ENCODE measurements at regions not wholly inside any gene's neighbourhood (a gene's known extent, or its start where the extent isn't known, plus 50 kb on each side); places are given as distances from the start of the nearest gene placed in this dataset.

- peaks cover 23% of the 10 kb centered on the region for H3K4me1 Mint-ChIP-seq
- no peak overlapping the region for H3K4me2 ChIP-seq (replicated peaks; ENCODE audit: extremely low read depth, low read length, poor library complexity, severe bottlenecking)
- H3K27ac Mint-ChIP-seq, result no peak overlapping the region
- H2AFZ ChIP-seq (ENCODE audit: insufficient read depth, low read depth, low read length, poor library complexity, severe bottlenecking), result no peak overlapping the region
- no peaks in the 10 kb centered on the region for H3K27me3 ChIP-seq (ENCODE audit: control insufficient read depth in 2 of 2, insufficient read depth in 2 of 2, low read length in 2 of 2)
- no peaks in the 10 kb centered on the region for H4K20me1 ChIP-seq (ENCODE audit: insufficient read depth, low read length)
- no peak overlapping the region for H3K4me3 Mint-ChIP-seq
- no peak for DNase-seq
- H3K9ac ChIP-seq (ENCODE audit: insufficient read depth, low read length, poor library complexity, severe bottlenecking), result no peak overlapping the region
- 100% methylated on average over 3 of the region's 4 CpGs for WGBS (ENCODE audit: insufficient coverage)
- H3K36me3 Mint-ChIP-seq, result no peaks in the 10 kb centered on the region
- H3K79me2 ChIP-seq (ENCODE audit: insufficient read depth, low read length), result no peaks in the 10 kb centered on the region
- no peaks in the 10 kb centered on the region for H3K36me3 ChIP-seq (replicated peaks in 1 of 2; ENCODE audit: control insufficient read depth in 1 of 2, insufficient read depth in 2 of 2, low read length in 2 of 2)
- no peaks in the 10 kb centered on the region for H3K9me3 ChIP-seq (replicated peaks in 1 of 2; ENCODE audit: control insufficient read depth in 1 of 2, insufficient read depth in 1 of 2, low read length in 2 of 2)
- intact Hi-C loops (cut with micrococcal nuclease), result no loop called here
- H3K27ac ChIP-seq (ENCODE audit: low read depth in 1 of 2, low read length in 2 of 2), result no peak overlapping the region
- H3K27me3 Mint-ChIP-seq (ENCODE audit: low read depth in 3 of 3), result no peaks in the 10 kb centered on the region
- H3K4me3 ChIP-seq (replicated peaks in 1 of 3; ENCODE audit: low read depth in 2 of 3, low read length in 3 of 3), result no peak overlapping the region
- H3K4me1 ChIP-seq (ENCODE audit: control insufficient read depth in 1 of 2, insufficient read depth in 2 of 2, low read length in 2 of 2), result peaks cover 4 to 24% of the 10 kb centered on the region in 2 donors
- no peak for TF ChIP-seq CTCF (IDR thresholded peaks at IDR 0.05)
- no peaks in the 10 kb centered on the region for H3K9me3 Mint-ChIP-seq
These were observed 191.3 kb upstream of the RASA1 start for GRCh38 chr5:87076411-87076810.

- Mint-ChIP-seq H3K27ac (no peak overlapping the region), H3K36me3 (no peaks in the 10 kb centered on the region), H3K4me3 (no peak overlapping the region), H3K4me1 (peaks cover 29% of the 10 kb centered on the region), H3K27me3 (ENCODE audit: low read depth in 3 of 3) (no peaks in the 10 kb centered on the region), H3K9me3 (no peaks in the 10 kb centered on the region)
- Histone ChIP-seq H3K9me3 (replicated peaks in 1 of 2; ENCODE audit: control insufficient read depth in 1 of 2, insufficient read depth in 1 of 2, low read length in 2 of 2) (no peaks in the 10 kb centered on the region), H3K4me1 (ENCODE audit: control insufficient read depth in 1 of 2, insufficient read depth in 2 of 2, low read length in 2 of 2) (peaks cover 9 to 29% of the 10 kb centered on the region in 2 donors), H3K79me2 (ENCODE audit: insufficient read depth, low read length) (no peaks in the 10 kb centered on the region), H3K27me3 (ENCODE audit: control insufficient read depth in 2 of 2, insufficient read depth in 2 of 2, low read length in 2 of 2) (no peaks in the 10 kb centered on the region), H3K27ac (ENCODE audit: low read depth in 1 of 2, low read length in 2 of 2) (no peak overlapping the region), H3K36me3 (replicated peaks in 1 of 2; ENCODE audit: control insufficient read depth in 1 of 2, insufficient read depth in 2 of 2, low read length in 2 of 2) (no peaks in the 10 kb centered on the region), H2AFZ (ENCODE audit: insufficient read depth, low read depth, low read length, poor library complexity, severe bottlenecking) (no peak overlapping the region), H4K20me1 (ENCODE audit: insufficient read depth, low read length) (no peaks in the 10 kb centered on the region), H3K4me2 (replicated peaks; ENCODE audit: extremely low read depth, low read length, poor library complexity, severe bottlenecking) (no peak overlapping the region), H3K4me3 (replicated peaks in 1 of 3; ENCODE audit: low read depth in 2 of 3, low read length in 3 of 3) (no peak overlapping the region), H3K9ac (ENCODE audit: insufficient read depth, low read length, poor library complexity, severe bottlenecking) (no peak overlapping the region)
- no peak for DNase-seq
- intact Hi-C loops (cut with micrococcal nuclease), result no loop called here
- no peak for TF ChIP-seq CTCF (IDR thresholded peaks at IDR 0.05)
- WGBS (ENCODE audit: insufficient coverage), result 100% methylated on average over 1 of the region's 2 CpGs
These were observed 190.8 kb upstream of the RASA1 start for GRCh38 chr5:87076931-87077330.

All from CD14-positive monocyte (primary cell).